Endodermal cell (in vitro differentiated cells): ENCODE measurements at regions not wholly inside any gene's neighbourhood (a gene's known extent, or its start where the extent isn't known, plus 50 kb on each side); places are given as distances from the start of the nearest gene placed in this dataset.

Experiments used
- DNase-seq: peaks from one replicate; pipeline ENCODE4 v3.0.0-alpha.2; 2017
- H3K27ac ChIP-seq: 2 replicates; pipeline ENCODE4 v1.5.1; 2013; ENCODE audit warnings: mild to moderate bottlenecking, low read depth, low read length, moderate library complexity
- H3K27me3 ChIP-seq: 2 replicates; pipeline ENCODE4 v1.6.1; 2013; ENCODE audit warnings: mild to moderate bottlenecking, low read length, moderate library complexity; ENCODE audit not compliant: insufficient read depth, control insufficient read depth, poor library complexity, severe bottlenecking
- H3K36me3 ChIP-seq: 2 replicates; pipeline ENCODE4 v1.7.0; 2013; ENCODE audit warnings: mild to moderate bottlenecking, low read length, moderate library complexity; ENCODE audit not compliant: control insufficient read depth, insufficient read depth
- H3K4me1 ChIP-seq: one replicate; pipeline ENCODE4 v1.7.0; 2013; ENCODE audit warnings: low read length; ENCODE audit not compliant: control insufficient read depth, insufficient read depth
- H3K4me3 ChIP-seq: 2 replicates; pipeline ENCODE4 v1.5.1; 2013; ENCODE audit warnings: mild to moderate bottlenecking, low read length, moderate library complexity
- H3K9ac ChIP-seq: 2 replicates; pipeline ENCODE4 v1.6.1; 2013; ENCODE audit warnings: mild to moderate bottlenecking, low read length, moderate library complexity; ENCODE audit not compliant: poor library complexity, severe bottlenecking; ENCODE audit errors: extremely low read depth
- H3K9me3 ChIP-seq: 2 replicates; pipeline ENCODE4 v1.6.1; 2013; ENCODE audit warnings: mild to moderate bottlenecking, low read length, moderate library complexity; ENCODE audit not compliant: control insufficient read depth
- H3K27ac Mint-ChIP-seq: 2 replicates; pipeline ENCODE4 v1.8.0; 2020; ENCODE audit warnings: mixed read lengths
- H3K27me3 Mint-ChIP-seq: 2 replicates; pipeline ENCODE4 v1.8.0; 2021; ENCODE audit warnings: mild to moderate bottlenecking, mixed read lengths; ENCODE audit not compliant: insufficient read depth
- H3K36me3 Mint-ChIP-seq: 2 replicates; pipeline ENCODE4 v1.8.0; 2020; ENCODE audit warnings: low read depth, mixed read lengths
- H3K4me1 Mint-ChIP-seq: 2 replicates; pipeline ENCODE4 v1.8.0; 2020; ENCODE audit warnings: mixed read lengths
- H3K4me3 Mint-ChIP-seq: 2 replicates; pipeline ENCODE4 v1.8.0; 2020; ENCODE audit warnings: mild to moderate bottlenecking, moderate library complexity, mixed read lengths
- H3K9me3 Mint-ChIP-seq: 2 replicates; pipeline ENCODE4 v1.8.0; 2020; ENCODE audit warnings: mild to moderate bottlenecking, mixed read lengths
- CTCF ChIP-seq: fragments of 200-600 bp; sonication (generic); conservative IDR thresholded peaks from 2 replicates; pipeline ENCODE4 v1.5.0; 2021; ENCODE audit warnings: antibody characterized with exemption, mild to moderate bottlenecking
- WGBS, 2 experiments: methylation state at CpG; one replicate each; pipeline versions ENCODE4 v1.1.5 to v1.1.7; 2013; ENCODE audit warnings: missing lambda C conversion rate in 2 of 2, mixed read lengths in 1 of 2; ENCODE audit not compliant: insufficient coverage in 1 of 2, insufficient read length in 1 of 2; 5-methylcytosine and 5-hydroxymethylcytosine counted together

GRCh38 chr1:235006132-235006721 lies 122.4 kb downstream of the TOMM20 start:
- Mint-ChIP-seq H3K27ac (no peak overlapping the region), H3K9me3 (peaks cover 10% of the 10 kb centered on the region), H3K4me3 (no peak overlapping the region), H3K27me3 (no peaks in the 10 kb centered on the region), H3K36me3 (no peaks in the 10 kb centered on the region), H3K4me1 (no peaks in the 10 kb centered on the region)
- no peak for DNase-seq
- H3K27ac ChIP-seq = no peak overlapping the region
- H3K4me1 ChIP-seq = no peaks in the 10 kb centered on the region
- no peak for TF ChIP-seq CTCF
- no peak overlapping the region for H3K4me3 ChIP-seq
- H3K9me3 ChIP-seq = peaks cover 10% of the 10 kb centered on the region
- WGBS, 2 experiments = 96 to 100% methylated on average over 1 of the region's 1 CpG
- H3K27me3 ChIP-seq = no peaks in the 10 kb centered on the region
- H3K36me3 ChIP-seq = no peaks in the 10 kb centered on the region
- no peak overlapping the region for H3K9ac ChIP-seq

GRCh38 chr1:235004840-235005391 lies 123.7 kb downstream of the TOMM20 start:
- Histone ChIP-seq H3K27ac (no peak overlapping the region), H3K4me3 (no peak overlapping the region), H3K9ac (no peak overlapping the region), H3K27me3 (no peaks in the 10 kb centered on the region), H3K36me3 (no peaks in the 10 kb centered on the region), H3K4me1 (no peaks in the 10 kb centered on the region), H3K9me3 (peaks cover 10% of the 10 kb centered on the region)
- WGBS, 2 experiments = 83 to 95% methylated on average over 1 to 3 of the region's 3 CpGs
- no peak for DNase-seq
- Mint-ChIP-seq H3K27ac (no peak overlapping the region), H3K4me1 (peaks cover 2% of the 10 kb centered on the region), H3K9me3 (peaks cover 10% of the 10 kb centered on the region), H3K4me3 (no peak overlapping the region), H3K36me3 (no peaks in the 10 kb centered on the region), H3K27me3 (no peaks in the 10 kb centered on the region)
- TF ChIP-seq CTCF = no peak

GRCh38 chr1:235004276-235004675 lies 124.4 kb downstream of the TOMM20 start:
- no peak for TF ChIP-seq CTCF
- peaks cover 10% of the 10 kb centered on the region for H3K9me3 Mint-ChIP-seq
- Histone ChIP-seq H3K27me3 (no peaks in the 10 kb centered on the region), H3K27ac (no peak overlapping the region), H3K4me1 (no peaks in the 10 kb centered on the region), H3K9ac (no peak overlapping the region), H3K4me3 (no peak overlapping the region), H3K36me3 (no peaks in the 10 kb centered on the region), H3K9me3 (peaks cover 10% of the 10 kb centered on the region)
- no peak for DNase-seq
- 90 to 100% methylated on average over 1 to 2 of the region's 2 CpGs for WGBS, 2 experiments
- H3K4me3 Mint-ChIP-seq = no peak overlapping the region
- no peaks in the 10 kb centered on the region for H3K36me3 Mint-ChIP-seq
- no peak overlapping the region for H3K27ac Mint-ChIP-seq
- peaks cover 2% of the 10 kb centered on the region for H3K4me1 Mint-ChIP-seq
- no peaks in the 10 kb centered on the region for H3K27me3 Mint-ChIP-seq
